Stimulated activated CD8-positive, alpha-beta memory T cell treated with anti-CD3 and anti-CD28 coated beads, Interleukin-2, amount 100 ng/mL, for 48 hours (primary cell): ENCODE measurements at regions not wholly inside any gene's neighbourhood (a gene's known extent, or its start where the extent isn't known, plus 50 kb on each side); places are given as distances from the start of the nearest gene placed in this dataset.
A peak's percentile ranks its signal among the peaks of the same experiment; 100 is the strongest.
"Not testable (repeated sequence)": the region's sequence is repeated elsewhere in the genome, so short reads cannot be mapped to it uniquely, and the experiment has no call there.

ENCODE experiments used
- DNase-seq, 2 donors: peaks; one replicate each; pipeline ENCODE4 v3.0.0-alpha.2; 2020; ENCODE audit warnings: low read depth in 2 of 2

GRCh38 chr7:121570365-121570764 lies 174.3 kb upstream of the FAM3C start:
- DNase-seq, result no peak

GRCh38 chr7:121563177-121563576 lies 167.1 kb upstream of the FAM3C start:
- no peak for DNase-seq

DNA sequence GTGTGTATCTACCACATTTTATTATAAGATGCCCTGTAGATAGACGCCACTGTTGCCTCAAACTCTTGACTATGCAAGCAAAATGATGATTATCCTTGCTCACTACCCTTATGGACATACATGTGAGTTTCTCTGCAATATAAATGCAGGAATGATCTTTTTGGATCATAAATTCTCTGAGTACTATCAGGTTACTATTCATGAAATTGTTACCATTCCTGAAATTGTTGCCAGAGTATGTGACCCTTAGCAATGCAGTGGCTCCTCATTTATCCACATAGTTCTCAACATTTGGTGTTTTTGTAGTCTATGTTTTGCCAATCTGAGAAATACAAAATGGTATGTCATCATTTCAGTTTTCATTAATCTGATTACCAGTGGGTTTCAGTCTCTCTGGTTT lies 166.2 kb upstream of the FAM3C start:
- no peak for DNase-seq

- DNase-seq, result no peak
These were observed 165.6 kb upstream of the FAM3C start for GRCh38 chr7:121561717-121562116.

DNA sequence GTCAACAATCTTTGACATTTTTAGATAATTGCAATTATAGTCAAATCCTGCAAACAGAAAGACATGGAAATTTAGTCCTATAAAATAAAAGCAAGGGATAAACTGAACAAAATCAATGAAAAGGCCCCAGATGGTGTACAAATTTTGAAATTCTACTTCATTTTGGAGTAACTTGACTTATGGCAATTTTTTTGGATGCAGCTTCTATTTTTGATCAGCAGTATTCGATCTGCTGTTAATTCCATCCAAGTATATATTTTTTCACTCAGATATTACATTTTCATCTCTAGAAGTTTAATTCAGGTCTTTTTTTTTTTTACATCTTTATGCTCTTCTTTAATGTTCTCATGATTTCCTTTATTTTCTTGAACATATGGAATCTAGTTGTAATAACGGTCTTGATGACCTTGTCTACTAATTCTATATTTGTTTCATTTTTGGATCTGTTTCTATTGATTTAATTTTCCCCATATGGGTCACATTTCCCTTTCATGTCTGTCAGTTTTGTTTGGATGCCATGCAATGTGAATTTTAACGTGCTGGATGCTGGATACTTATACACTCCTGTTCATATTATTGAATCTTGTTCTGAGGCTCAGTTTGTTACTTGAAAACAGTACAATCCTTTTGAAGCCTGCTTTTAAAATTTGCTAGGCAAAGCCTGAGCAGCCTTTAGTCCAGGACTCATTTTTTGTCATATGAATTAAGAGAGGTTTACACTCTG lies 164.3 kb upstream of the FAM3C start:
- no peak for DNase-seq

DNA sequence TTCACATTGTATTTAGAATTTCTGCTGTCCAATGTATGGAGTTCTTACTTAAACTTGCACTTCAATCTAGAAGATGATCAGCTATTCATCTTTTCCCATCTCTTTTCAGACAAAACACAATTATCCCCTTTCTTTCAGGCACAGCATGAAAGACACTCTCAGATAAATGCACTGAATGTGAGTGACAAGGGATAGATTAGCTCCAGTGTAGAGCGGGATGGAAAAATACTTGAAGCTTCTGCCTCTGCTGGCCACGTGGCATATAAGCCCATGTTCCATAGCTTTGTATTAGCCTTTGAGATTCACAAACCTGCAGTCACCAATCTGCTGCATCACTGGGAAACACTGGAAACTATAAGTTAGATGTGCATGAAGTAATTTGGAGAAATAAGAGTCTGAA lies 162.2 kb upstream of the FAM3C start:
- DNase-seq, result no peak

DNA sequence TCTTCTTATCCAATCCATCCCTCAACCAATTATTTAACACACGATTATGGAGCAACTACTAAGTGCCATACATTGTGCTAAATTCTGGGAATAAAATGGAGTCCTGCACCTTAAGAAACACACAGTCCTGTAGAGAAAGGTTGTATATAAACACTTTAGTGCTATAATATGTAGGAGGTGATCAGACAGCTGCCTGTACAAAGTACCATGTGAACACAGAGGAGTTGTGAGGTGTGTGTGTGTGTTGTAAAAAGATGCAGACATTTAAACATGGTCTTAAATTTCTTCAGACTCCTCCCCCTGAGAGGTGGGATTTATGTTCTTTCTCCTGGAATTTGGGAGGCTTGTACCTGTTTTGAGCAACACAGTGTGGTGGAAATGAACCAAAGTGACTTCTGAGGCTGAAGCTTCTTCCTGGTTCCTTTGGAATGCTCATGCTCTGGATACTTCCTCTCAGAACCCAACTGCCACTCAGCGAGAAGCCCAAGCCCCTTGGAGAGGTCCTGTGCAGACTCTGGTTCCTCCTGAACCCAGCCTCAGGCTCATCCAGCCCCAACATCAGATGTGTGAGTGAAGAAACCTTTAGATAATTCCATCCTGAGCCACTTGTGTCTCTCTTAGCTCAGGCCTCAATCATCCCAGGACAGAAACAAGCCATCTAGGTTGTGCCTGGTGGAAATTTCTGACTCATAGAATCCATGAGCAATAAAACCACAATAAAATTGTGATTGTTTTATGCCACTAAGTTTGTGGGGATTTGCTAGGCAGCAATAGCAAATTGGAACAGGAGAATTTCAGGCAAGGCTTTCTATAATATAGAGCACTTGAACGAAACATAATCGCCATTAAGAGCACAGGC lies 161.2 kb upstream of the FAM3C start:
- DNase-seq, result no peak

GRCh38 chr7:121555558-121555957 lies 159.4 kb upstream of the FAM3C start:
- DNase-seq, result no peak

GRCh38 chr7:121547544-121548092 lies 151.5 kb upstream of the FAM3C start:
- DNase-seq, result no peak

GRCh38 chr7:121546632-121547543 lies 150.8 kb upstream of the FAM3C start:
- DNase-seq, result no peak

- no peak for DNase-seq
These were observed 149.3 kb upstream of the FAM3C start for GRCh38 chr7:121545418-121545817.

DNA sequence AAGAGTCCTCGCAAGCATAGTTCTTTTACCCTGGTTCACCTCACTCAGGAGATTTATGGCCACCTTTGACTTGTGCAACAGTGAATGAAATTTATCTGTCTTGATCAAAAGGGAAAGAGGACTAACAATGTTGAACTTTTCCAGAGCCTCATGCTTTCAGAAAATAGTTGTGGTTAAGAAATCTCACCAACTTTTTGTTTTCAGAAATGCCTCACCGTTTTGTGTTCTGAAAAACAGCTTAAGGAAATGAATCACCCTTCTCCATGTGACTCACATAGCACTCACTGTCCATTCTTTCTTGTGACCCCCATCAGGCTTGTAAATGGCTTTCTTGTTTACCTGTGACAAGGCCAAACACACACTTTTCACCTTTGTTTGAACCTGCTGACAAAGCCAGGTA lies 148.6 kb upstream of the FAM3C start:
- no peak for DNase-seq

DNA sequence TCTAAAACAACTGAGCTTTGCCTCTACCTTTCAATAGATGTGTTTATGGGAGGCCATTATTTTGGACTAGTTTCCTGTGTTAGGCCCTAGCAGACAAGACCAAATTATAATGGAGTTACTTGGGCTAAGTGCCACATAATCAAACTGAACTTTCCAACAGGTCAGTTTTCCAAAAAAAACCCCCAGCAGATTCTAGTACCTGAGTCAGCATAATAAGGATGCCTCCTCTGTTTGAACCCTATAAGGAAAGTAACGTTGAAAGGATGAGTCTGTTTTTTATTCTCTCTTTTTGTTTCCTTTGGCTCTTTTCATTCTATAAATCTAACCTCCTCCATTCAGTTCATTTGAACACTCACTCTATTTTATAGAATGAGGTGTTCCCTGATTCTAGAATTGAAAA lies 148.1 kb upstream of the FAM3C start:
- DNase-seq, result no peak

- no peak for DNase-seq
These were observed 145.3 kb upstream of the FAM3C start for GRCh38 chr7:121541457-121541856.

DNA sequence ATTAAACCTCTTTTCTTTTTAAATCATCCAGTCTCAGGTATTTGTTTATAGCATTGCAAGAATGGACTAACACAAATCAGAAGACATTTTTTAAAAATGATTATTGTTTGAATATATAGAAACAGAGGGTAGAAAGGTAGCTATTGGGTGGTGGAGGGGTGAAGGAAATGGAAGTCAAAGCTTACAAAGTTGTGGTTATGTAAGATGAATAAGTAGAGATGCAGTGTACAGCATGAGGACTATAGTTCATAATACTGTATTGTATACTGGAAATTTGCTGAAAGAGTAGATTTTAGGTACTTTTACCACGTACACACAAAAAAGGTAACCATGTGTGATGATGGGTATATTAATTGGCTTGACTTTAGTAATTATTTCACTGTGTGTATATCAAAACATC lies 144.0 kb upstream of the FAM3C start:
- DNase-seq, result no peak

DNA sequence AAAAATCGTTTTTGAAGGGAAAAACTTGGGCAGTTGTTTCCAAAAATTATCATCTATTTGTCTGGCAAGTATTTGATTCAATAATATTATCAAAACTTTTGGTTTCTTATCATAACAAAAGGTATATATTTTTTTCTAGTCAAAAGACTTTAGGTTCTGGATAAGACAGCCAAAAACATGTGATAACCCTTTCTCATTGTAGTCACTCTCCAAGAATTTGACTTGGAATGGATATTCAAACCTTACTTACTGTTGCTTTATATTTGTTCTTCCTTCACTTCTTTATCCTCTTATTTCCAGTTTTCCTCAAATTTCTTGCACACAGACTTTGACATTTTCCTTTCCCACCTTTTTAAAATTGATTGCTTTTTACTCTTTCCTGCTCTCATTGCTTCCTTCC lies 140.9 kb upstream of the FAM3C start:
- no peak for DNase-seq

- no peak for DNase-seq
These were observed 135.3 kb upstream of the FAM3C start for GRCh38 chr7:121531175-121532070.

DNA sequence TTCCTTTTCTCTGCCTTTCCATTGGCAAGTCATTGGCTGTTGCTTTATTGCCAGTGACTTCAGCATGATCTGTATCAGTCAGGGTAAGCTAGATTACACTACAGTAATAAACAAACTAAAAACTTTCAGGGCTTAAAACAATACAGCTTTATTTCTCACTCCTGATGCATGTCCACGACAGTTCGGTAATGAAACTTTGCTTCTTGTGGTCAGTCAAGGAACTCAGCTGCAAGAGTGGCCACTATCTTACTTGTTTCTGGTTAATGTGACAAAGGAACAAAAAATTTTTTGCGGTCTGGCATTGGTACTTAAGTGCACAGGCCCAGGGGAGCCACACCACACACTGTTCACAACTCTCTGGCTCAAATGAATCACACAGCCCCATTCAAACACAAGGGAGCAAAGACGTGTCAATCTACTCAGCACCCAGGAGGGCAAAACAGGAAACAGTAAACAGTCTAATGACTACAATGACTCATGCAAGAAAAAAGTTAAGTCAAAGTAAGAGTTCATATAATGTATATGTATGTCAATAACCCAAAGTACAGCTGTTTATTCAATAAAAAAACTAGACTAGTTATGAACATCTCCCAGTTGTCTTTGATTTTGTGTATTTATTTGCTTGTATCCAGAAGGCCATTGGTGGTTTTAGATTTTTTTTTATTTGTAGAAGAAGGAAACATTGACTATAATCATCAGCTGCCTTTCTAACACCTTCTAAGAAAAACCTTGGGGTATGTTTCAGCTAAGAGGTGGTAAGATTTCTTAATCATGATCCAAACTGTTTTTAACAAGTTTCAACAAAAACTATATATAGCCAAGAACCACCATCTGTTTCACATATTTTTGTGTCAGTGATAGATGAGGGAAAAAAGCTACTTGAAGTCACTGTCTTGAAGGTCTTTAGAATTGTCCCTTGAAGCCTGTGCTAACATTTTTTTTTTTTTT lies 134.4 kb upstream of the FAM3C start:
- DNase-seq, result peak; percentile 30 to 33

DNA sequence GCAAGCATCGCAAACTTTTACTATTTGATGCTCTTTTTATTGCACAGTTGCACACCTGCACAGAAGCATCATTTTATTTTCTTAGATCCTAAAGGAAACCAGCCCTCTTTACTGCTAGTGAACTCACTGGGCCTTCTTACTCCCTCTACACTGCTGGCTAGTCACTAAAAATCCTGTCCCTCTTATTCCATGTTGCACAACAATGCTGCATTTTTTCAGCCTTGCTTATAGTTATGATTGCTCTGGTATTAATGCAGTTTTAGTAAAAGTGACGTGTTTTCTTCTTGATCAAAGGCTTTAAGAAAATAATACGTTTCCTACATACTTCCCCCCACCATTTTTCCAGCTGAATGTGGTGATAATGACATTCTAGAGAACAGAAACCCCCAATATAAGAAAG lies 132.9 kb upstream of the FAM3C start:
- no peak for DNase-seq

DNA sequence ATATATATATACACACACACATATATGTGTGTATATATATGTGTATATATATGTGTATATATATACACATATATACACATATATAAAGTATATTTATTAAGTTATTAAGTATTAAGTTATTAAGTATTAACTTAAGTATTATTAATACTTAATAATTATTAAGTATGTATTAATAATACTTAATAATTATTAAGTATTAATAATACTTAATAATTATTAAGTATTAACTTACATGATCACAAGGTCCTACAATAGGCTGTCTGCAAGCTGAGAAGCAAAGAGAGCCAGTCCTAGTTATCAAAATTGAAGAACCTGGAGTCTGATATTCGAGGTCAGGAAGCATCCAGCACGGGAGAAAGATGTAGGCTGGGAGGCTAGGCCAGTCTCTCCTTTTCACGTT lies 130.1 kb upstream of the FAM3C start:
- not testable (repeated sequence) for DNase-seq
